Dendritic cell treated with granulocyte-macrophage colony-stimulating factor and Interleukin-4, amounts not matched to agents 40 ng/mL and 50 ng/mL, for 4 days (primary cell): ENCODE measurements at regions not wholly inside any gene's neighbourhood (a gene's known extent, or its start where the extent isn't known, plus 50 kb on each side); places are given as distances from the start of the nearest gene placed in this dataset.
"Not testable (repeated sequence)": the region's sequence is repeated elsewhere in the genome, so short reads cannot be mapped to it uniquely, and the experiment has no call there.

ENCODE experiments used
- H3K27ac Mint-ChIP-seq: one replicate; pipeline ENCODE4 v1.8.0; 2022; ENCODE audit warnings: mild to moderate bottlenecking, mixed read lengths
- H3K27me3 Mint-ChIP-seq: one replicate; pipeline ENCODE4 v1.8.0; 2022; ENCODE audit warnings: mild to moderate bottlenecking, mixed read lengths
- H3K36me3 Mint-ChIP-seq: one replicate; pipeline ENCODE4 v1.8.0; 2022; ENCODE audit warnings: low read depth, mixed read lengths
- H3K4me1 Mint-ChIP-seq: one replicate; pipeline ENCODE4 v1.8.0; 2022; ENCODE audit warnings: low read depth, mixed read lengths
- H3K4me3 Mint-ChIP-seq: one replicate; pipeline ENCODE4 v1.8.0; 2022; ENCODE audit warnings: mild to moderate bottlenecking, moderate library complexity, mixed read lengths
- H3K9me3 Mint-ChIP-seq: one replicate; pipeline ENCODE4 v1.8.0; 2022; ENCODE audit warnings: mixed read lengths
- intact Hi-C: fragments of 100-400 bp; cut with micrococcal nuclease; formaldehyde crosslinking; loops from one replicate; pipeline ENCODE4 v1.15.0; 2022

- Mint-ChIP-seq H3K9me3 (no peaks in the 10 kb centered on the region), H3K27ac (no peak overlapping the region), H3K36me3 (peaks cover 20% of the 10 kb centered on the region), H3K4me3 (no peak overlapping the region), H3K4me1 (peaks cover 41% of the 10 kb centered on the region), H3K27me3 (no peaks in the 10 kb centered on the region)
- intact Hi-C loops: no loop called here
Measured at GRCh38 chr1:184858288-184858687, 103.6 kb upstream of the EDEM3 start.

GRCh38 chr1:184854496-184855140 lies 100.0 kb upstream of the EDEM3 start:
- Mint-ChIP-seq H3K4me1 (peaks cover 31% of the 10 kb centered on the region), H3K36me3 (peaks cover 20% of the 10 kb centered on the region), H3K27ac (no peak overlapping the region), H3K27me3 (no peaks in the 10 kb centered on the region), H3K9me3 (no peaks in the 10 kb centered on the region), H3K4me3 (no peak overlapping the region)
- intact Hi-C loops: no loop called here

- no peaks in the 10 kb centered on the region for H3K27me3 Mint-ChIP-seq
- no peaks in the 10 kb centered on the region for H3K9me3 Mint-ChIP-seq
- no peak overlapping the region for H3K27ac Mint-ChIP-seq
- H3K4me3 Mint-ChIP-seq: no peak overlapping the region
- H3K36me3 Mint-ChIP-seq: peaks cover 20% of the 10 kb centered on the region
- intact Hi-C loops: no loop called here
- peaks cover 27% of the 10 kb centered on the region for H3K4me1 Mint-ChIP-seq
Measured at GRCh38 chr1:184854036-184854435, 99.4 kb upstream of the EDEM3 start.

GRCh38 chr1:184851822-184852746 lies 97.4 kb upstream of the EDEM3 start:
- Mint-ChIP-seq H3K27me3 (no peaks in the 10 kb centered on the region), H3K9me3 (no peaks in the 10 kb centered on the region), H3K27ac (no peak overlapping the region), H3K4me1 (peaks cover 27% of the 10 kb centered on the region), H3K36me3 (peaks cover 20% of the 10 kb centered on the region), H3K4me3 (no peak overlapping the region)
- intact Hi-C loops: no loop called here

DNA sequence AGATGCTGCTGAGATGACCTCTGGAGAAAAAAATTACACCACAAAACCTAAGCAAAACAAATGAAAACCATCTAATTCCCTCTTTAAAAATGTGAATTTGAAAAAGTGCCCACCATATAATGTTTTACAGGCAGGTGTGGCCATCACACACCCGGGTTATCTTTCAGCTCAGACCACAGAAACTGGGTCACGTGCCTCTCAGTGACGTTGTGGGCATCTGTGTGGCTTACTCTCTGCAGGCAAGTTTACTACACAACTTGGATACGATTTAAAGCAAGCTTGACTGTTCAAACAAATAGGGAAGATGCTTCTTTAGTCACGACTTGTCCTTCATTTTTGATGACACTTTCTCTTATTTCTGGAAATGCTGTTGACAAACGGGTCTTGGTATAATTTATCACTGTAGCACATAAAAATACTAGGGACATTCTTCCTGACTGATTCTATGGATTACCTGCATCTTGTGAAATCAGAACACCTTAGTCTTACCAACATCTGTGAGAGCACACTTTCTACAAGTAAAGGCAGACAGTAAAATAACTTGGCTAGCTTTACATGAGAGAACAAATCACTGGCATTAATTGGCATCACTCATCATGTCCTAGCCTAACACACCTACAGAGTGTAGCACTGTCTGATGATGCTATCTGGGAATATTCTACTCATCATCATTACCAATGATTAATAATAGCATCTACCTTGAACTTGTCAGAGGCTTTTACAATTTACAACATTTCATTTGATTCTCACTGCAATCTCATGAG lies 89.3 kb upstream of the EDEM3 start:
- Mint-ChIP-seq H3K27me3 (no peaks in the 10 kb centered on the region), H3K27ac (no peak overlapping the region), H3K4me1 (peaks cover 12% of the 10 kb centered on the region), H3K4me3 (no peak overlapping the region), H3K9me3 (no peaks in the 10 kb centered on the region), H3K36me3 (peaks cover 17% of the 10 kb centered on the region)
- intact Hi-C loops: no loop called here

GRCh38 chr1:184840596-184840995 lies 85.9 kb upstream of the EDEM3 start:
- Mint-ChIP-seq H3K9me3 (no peaks in the 10 kb centered on the region), H3K4me3 (no peak overlapping the region), H3K27me3 (no peaks in the 10 kb centered on the region), H3K36me3 (peaks cover 25% of the 10 kb centered on the region), H3K4me1 (peaks cover 25% of the 10 kb centered on the region), H3K27ac (no peak overlapping the region)
- intact Hi-C loops: no loop called here

GRCh38 chr1:184838504-184838951 lies 83.9 kb upstream of the EDEM3 start:
- no peak overlapping the region for H3K4me3 Mint-ChIP-seq
- peaks cover 17% of the 10 kb centered on the region for H3K4me1 Mint-ChIP-seq
- no peaks in the 10 kb centered on the region for H3K27me3 Mint-ChIP-seq
- H3K27ac Mint-ChIP-seq: peak overlapping the region; percentile 12
- H3K9me3 Mint-ChIP-seq: no peaks in the 10 kb centered on the region
- H3K36me3 Mint-ChIP-seq: peaks cover 27% of the 10 kb centered on the region
- intact Hi-C loops: no loop called here

DNA sequence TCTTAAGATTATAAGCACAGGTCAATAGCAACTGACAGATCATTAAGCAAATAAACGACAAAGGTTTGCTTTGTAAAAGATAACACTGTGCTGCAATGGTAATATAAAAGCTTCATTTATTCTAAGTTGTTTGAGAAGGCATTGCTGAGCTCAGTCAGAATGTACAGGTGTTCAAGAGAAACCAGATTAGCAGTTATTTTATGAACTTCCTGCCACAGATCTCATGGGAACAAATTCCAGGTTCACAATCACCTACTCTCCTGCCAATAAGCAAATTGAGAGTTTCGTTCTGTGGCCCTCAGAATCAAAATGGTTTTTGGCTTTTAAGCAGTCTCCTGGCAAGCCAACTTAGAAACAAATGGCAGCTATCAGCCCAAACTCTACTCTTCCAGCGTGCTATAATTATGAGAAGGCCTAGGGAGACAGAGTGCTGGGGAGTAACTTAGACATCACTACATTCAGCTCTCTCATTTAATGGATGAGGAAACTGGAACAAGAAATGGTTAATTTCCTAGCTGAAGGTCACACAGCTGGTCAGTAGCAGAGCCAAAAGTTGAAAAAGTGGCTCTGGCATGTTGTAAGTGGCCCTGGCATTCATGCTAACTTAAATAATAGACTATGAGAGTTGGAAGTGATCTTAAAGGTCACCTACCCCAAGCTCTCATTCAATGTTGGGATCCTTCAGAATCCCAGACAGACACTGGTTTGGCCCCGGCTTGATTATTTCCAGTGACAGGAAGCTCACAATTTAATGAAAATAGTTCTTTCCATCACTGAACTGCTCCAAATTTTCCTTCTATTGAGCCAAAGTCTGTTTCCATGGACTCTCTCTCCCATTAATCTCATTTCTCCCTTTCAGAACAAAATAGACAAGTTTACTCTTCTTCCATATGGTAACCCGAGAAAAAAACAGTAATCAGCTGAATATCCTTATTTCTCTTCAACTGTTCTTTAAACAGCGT lies 82.6 kb upstream of the EDEM3 start:
- Mint-ChIP-seq H3K9me3 (no peaks in the 10 kb centered on the region), H3K27ac (no peak overlapping the region), H3K4me1 (peaks cover 14% of the 10 kb centered on the region), H3K4me3 (no peak overlapping the region), H3K27me3 (no peaks in the 10 kb centered on the region), H3K36me3 (peaks cover 21% of the 10 kb centered on the region)
- intact Hi-C loops: no loop called here

GRCh38 chr1:184836141-184836540 lies 81.5 kb upstream of the EDEM3 start:
- Mint-ChIP-seq H3K36me3 (peaks cover 31% of the 10 kb centered on the region), H3K4me1 (peaks cover 14% of the 10 kb centered on the region), H3K27me3 (no peaks in the 10 kb centered on the region), H3K27ac (no peak overlapping the region), H3K4me3 (no peak overlapping the region), H3K9me3 (no peaks in the 10 kb centered on the region)
- intact Hi-C loops: no loop called here

DNA sequence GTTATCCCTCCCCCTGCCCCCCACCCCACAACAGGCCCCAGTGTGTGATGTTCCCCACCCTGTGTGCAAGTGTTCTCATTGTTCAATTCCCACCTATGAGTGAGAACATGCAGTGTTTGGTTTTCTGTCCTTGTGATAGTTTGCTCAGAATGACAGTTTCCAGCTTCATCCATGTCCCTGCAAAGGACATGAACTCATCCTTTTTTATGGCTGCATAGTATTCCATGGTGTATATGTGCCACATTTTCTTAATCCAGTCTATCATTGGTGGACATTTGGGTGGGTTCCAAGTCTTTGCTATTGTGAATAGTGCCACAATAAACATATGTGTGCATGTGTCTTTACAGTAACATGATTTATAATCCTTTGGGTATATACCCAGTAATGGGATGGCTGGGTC lies 79.3 kb upstream of the EDEM3 start:
- H3K4me3 Mint-ChIP-seq, H3K9me3 Mint-ChIP-seq, H3K27me3 Mint-ChIP-seq, H3K27ac Mint-ChIP-seq, intact Hi-C loops: not testable (repeated sequence)
- Mint-ChIP-seq H3K36me3 (peaks cover 50% of the 10 kb centered on the region), H3K4me1 (peaks cover 14% of the 10 kb centered on the region)

DNA sequence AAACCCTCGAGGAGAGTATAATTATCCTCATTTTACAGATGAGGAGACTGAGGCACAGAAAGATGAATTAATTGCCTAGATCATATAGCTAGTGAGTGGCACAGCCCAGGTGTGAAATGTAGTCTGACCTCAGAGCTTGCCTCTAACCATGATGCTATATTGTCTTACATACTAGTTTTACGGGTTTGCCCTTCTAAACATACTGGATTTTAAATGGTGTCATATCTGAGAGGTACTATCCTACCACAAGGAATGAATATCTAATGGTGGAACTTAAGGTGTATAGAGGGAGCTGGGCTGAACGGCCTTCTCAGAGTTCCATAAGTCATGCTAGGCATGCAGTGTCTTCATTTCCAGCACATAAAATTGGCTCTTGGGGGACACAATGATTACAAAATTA lies 77.9 kb upstream of the EDEM3 start:
- intact Hi-C loops: no loop called here
- no peak overlapping the region for H3K27ac Mint-ChIP-seq
- no peaks in the 10 kb centered on the region for H3K27me3 Mint-ChIP-seq
- no peaks in the 10 kb centered on the region for H3K9me3 Mint-ChIP-seq
- no peak overlapping the region for H3K4me3 Mint-ChIP-seq
- H3K36me3 Mint-ChIP-seq: peaks cover 63% of the 10 kb centered on the region
- H3K4me1 Mint-ChIP-seq: no peaks in the 10 kb centered on the region

GRCh38 chr1:184829496-184829895 lies 74.8 kb upstream of the EDEM3 start:
- Mint-ChIP-seq H3K4me1 (peaks cover 28% of the 10 kb centered on the region), H3K36me3 (peaks cover 53% of the 10 kb centered on the region)
- not testable (repeated sequence) for H3K27me3 Mint-ChIP-seq, H3K27ac Mint-ChIP-seq, H3K4me3 Mint-ChIP-seq, H3K9me3 Mint-ChIP-seq
- intact Hi-C loops: loop anchor here (5.0 kb wide), 1 partner anchor 143 kb away; the partner anchor contains the start of gene NIBAN1

DNA sequence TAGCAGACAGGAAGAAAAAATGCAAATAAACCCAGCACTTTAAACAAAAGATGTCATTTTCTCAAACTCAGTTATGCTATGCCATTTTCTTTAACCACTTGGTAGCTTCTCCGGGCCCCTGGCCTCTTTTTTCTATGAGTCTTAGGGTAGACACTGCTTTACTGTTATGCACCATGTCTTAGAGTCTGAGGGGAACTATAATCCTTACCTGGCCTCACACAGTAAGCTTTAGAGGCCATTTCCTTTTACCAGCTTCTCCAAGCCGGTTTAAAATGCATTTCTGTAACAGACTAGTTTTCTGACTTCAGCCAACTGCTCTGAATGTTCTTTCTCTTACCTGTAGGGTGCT lies 73.7 kb upstream of the EDEM3 start:
- Mint-ChIP-seq H3K9me3 (no peaks in the 10 kb centered on the region), H3K27me3 (no peaks in the 10 kb centered on the region), H3K4me3 (no peak overlapping the region), H3K36me3 (peaks cover 53% of the 10 kb centered on the region), H3K27ac (no peak overlapping the region), H3K4me1 (peaks cover 39% of the 10 kb centered on the region)
- intact Hi-C loops: loop anchor here (5.0 kb wide), 1 partner anchor 144 kb away; the partner anchor contains the start of gene NIBAN1
